Myocyte (in vitro differentiated cells): ENCODE measurements at regions not wholly inside any gene's neighbourhood (a gene's known extent, or its start where the extent isn't known, plus 50 kb on each side); places are given as distances from the start of the nearest gene placed in this dataset.
A peak's percentile ranks its signal among the peaks of the same experiment; 100 is the strongest.
"Not testable (repeated sequence)": the region's sequence is repeated elsewhere in the genome, so short reads cannot be mapped to it uniquely, and the experiment has no call there.

Experiments
- DNase-seq: peaks from one replicate; pipeline ENCODE4 v3.0.0-alpha.2; 2012; ENCODE audit warnings: low read depth

- no peak for DNase-seq
Measured at GRCh38 chr12:127567531-127567930, 699.4 kb upstream of the TMEM132C start.

GRCh38 chr12:127570387-127570786 is 696.6 kb upstream of the TMEM132C start:
- no peak for DNase-seq

GRCh38 chr12:127570793-127571360 is 696.1 kb upstream of the TMEM132C start:
- peak; percentile 55 for DNase-seq

- DNase-seq = no peak
Measured at GRCh38 chr12:127571578-127571977, 695.4 kb upstream of the TMEM132C start.

- no peak for DNase-seq
Measured at GRCh38 chr12:127579446-127579845, 687.5 kb upstream of the TMEM132C start.

GRCh38 chr12:127582074-127582473 is 684.9 kb upstream of the TMEM132C start:
- DNase-seq = no peak

GRCh38 chr12:127583041-127583440 is 683.9 kb upstream of the TMEM132C start:
- DNase-seq = no peak

GRCh38 chr12:127588249-127588648 is 678.7 kb upstream of the TMEM132C start:
- DNase-seq = no peak

- no peak for DNase-seq
Measured at GRCh38 chr12:127589541-127589940, 677.4 kb upstream of the TMEM132C start.

GRCh38 chr12:127590868-127591267 is 676.1 kb upstream of the TMEM132C start:
- DNase-seq = no peak

- DNase-seq = no peak
Measured at GRCh38 chr12:127592245-127592644, 674.7 kb upstream of the TMEM132C start.

- no peak for DNase-seq
Measured at GRCh38 chr12:127594351-127594970, 672.5 kb upstream of the TMEM132C start.

- no peak for DNase-seq
Measured at GRCh38 chr12:127595506-127595905, 671.5 kb upstream of the TMEM132C start.

GRCh38 chr12:127596891-127597290 is 670.1 kb upstream of the TMEM132C start:
- no peak for DNase-seq

- DNase-seq = no peak
Measured at GRCh38 chr12:127599436-127599835, 667.5 kb upstream of the TMEM132C start.

GRCh38 chr12:127600211-127600610 is 666.8 kb upstream of the TMEM132C start:
- peak; percentile 20 for DNase-seq

GRCh38 chr12:127606476-127607015 is 660.4 kb upstream of the TMEM132C start:
- DNase-seq = no peak

- DNase-seq = no peak
Measured at GRCh38 chr12:127607146-127607725, 659.7 kb upstream of the TMEM132C start.

GRCh38 chr12:127608359-127608758 is 658.6 kb upstream of the TMEM132C start:
- not testable (repeated sequence) for DNase-seq

GRCh38 chr12:127613056-127613455 is 653.9 kb upstream of the TMEM132C start:
- DNase-seq = no peak

- peak; percentile 15 for DNase-seq
Measured at GRCh38 chr12:127619869-127620734, 646.9 kb upstream of the TMEM132C start.
